Spinal cord (tissue), 10 donors: ENCODE measurements at regions not wholly inside any gene's neighbourhood (a gene's known extent, or its start where the extent isn't known, plus 50 kb on each side); places are given as distances from the start of the nearest gene placed in this dataset. TPM values are rescaled to one million over a fixed set of nuclear protein-coding genes. Genes with fewer than 3 reads are reported as not detected.

Experiments used
- DNase-seq, 6 donors: peaks; one replicate each; pipeline versions ENCODE4 v3.0.0 to v3.0.0-alpha.2; 2013 to 2015; ENCODE audit warnings: low spot score in 6 of 6, low read depth in 4 of 6
- H3K27ac ChIP-seq: one replicate; pipeline ENCODE4 v1.5.1; 2013; ENCODE audit warnings: low read depth, low read length, control low read depth
- H3K27me3 ChIP-seq: one replicate; pipeline ENCODE4 v1.6.1; 2013; ENCODE audit warnings: low read length; ENCODE audit not compliant: control insufficient read depth, insufficient read depth
- H3K36me3 ChIP-seq: one replicate; pipeline ENCODE4 v1.6.1; 2013; ENCODE audit warnings: low read length; ENCODE audit not compliant: control insufficient read depth, insufficient read depth
- H3K4me1 ChIP-seq: one replicate; pipeline ENCODE4 v1.6.1; 2013; ENCODE audit warnings: low read length; ENCODE audit not compliant: control insufficient read depth, insufficient read depth
- H3K4me3 ChIP-seq: one replicate; pipeline ENCODE4 v1.5.1; 2013; ENCODE audit warnings: low read depth, low read length, control low read depth
- H3K9me3 ChIP-seq: one replicate; pipeline ENCODE4 v1.6.1; 2013; ENCODE audit warnings: low read length; ENCODE audit not compliant: control insufficient read depth, insufficient read depth
- WGBS: methylation state at CpG from one replicate; pipeline ENCODE4 v1.1.5; 2013; ENCODE audit warnings: missing lambda C conversion rate; ENCODE audit not compliant: insufficient coverage; 5-methylcytosine and 5-hydroxymethylcytosine counted together
- small RNA-seq: library from RNA; depleted of rRNA; stranded (forward); fragments of <200 nt; gene quantifications from one replicate; pipeline ENCODE3, GENCODE V24; 2014; ENCODE audit warnings: low replicate concordance
- donor health status: healthy.

GRCh38 chr2:44110444-44110843 is 58.2 kb upstream of the PPM1B start:
- H3K4me1 ChIP-seq: no peaks in the 10 kb centered on the region
- no peaks in the 10 kb centered on the region for H3K9me3 ChIP-seq
- no peaks in the 10 kb centered on the region for H3K27me3 ChIP-seq
- 44% methylated on average over 2 of the region's 2 CpGs for WGBS
- no peak overlapping the region for H3K4me3 ChIP-seq
- no peaks in the 10 kb centered on the region for H3K36me3 ChIP-seq
- DNase-seq: no peak
- no peak overlapping the region for H3K27ac ChIP-seq

- no peaks in the 10 kb centered on the region for H3K36me3 ChIP-seq
- no peaks in the 10 kb centered on the region for H3K4me1 ChIP-seq
- H3K9me3 ChIP-seq: no peaks in the 10 kb centered on the region
- no peak overlapping the region for H3K27ac ChIP-seq
- H3K27me3 ChIP-seq: no peaks in the 10 kb centered on the region
- DNase-seq: no peak
- no peak overlapping the region for H3K4me3 ChIP-seq
Observed at GRCh38 chr2:44112096-44112495, 56.6 kb upstream of the PPM1B start.

DNA sequence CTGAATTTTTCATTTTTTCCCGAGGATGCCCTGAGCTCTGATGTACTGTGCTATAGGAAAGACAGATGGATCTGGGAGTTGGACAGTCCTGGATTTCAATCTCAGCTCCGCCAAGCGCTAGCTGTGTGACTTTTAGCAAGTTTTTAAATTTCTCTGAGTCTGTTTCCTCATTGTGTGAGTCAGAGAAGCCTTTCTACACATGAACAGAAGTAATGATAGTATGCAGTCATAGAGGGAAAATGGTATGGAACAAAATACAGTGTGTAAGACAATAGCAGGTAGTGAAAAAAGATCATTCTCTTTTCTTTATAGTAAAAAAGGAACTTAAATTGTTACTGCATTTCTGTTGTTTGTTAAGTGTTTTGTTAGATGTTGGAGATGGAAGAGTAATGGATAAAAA is 52.4 kb upstream of the PPM1B start:
- WGBS: 100% methylated on average over 1 of the region's 3 CpGs
- H3K36me3 ChIP-seq: no peaks in the 10 kb centered on the region
- no peaks in the 10 kb centered on the region for H3K4me1 ChIP-seq
- H3K27me3 ChIP-seq: no peaks in the 10 kb centered on the region
- DNase-seq: no peak
- H3K27ac ChIP-seq: no peak overlapping the region
- no peaks in the 10 kb centered on the region for H3K9me3 ChIP-seq
- no peak overlapping the region for H3K4me3 ChIP-seq

DNA sequence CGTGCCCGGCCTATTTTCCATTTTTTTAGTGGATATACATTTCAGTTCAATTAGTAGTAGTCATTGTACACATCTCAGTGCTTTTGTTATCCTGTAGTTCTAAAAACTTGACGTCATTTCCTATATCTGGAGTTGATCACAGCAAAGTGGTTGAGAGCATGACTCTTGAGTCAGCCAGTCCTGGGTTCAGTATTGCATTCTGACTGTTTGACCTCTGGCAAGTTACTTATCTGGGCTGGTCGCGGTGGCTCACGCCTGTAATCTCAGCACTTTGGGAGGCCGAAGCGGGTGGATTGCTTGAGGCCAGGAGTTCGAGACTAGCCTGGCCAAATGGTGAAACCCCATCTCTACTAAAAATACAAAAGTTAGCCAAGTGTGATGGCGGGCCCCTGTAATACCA is 50.4 kb upstream of the PPM1B start:
- no peak for DNase-seq
- no peak overlapping the region for H3K4me3 ChIP-seq
- H3K27me3 ChIP-seq: no peaks in the 10 kb centered on the region
- WGBS: 100% methylated on average over 4 of the region's 10 CpGs
- H3K27ac ChIP-seq: no peak overlapping the region
- no peaks in the 10 kb centered on the region for H3K36me3 ChIP-seq
- H3K4me1 ChIP-seq: no peaks in the 10 kb centered on the region
- H3K9me3 ChIP-seq: no peaks in the 10 kb centered on the region

Small RNA genes in the stretch of these regions (small RNA-seq; reads per million reads assigned to genes)
- not detected for gene AC019129.1
